ENCODE measurements at regions not wholly inside any gene's neighbourhood (a gene's known extent, or its start where the extent isn't known, plus 50 kb on each side); places are given as distances from the start of the nearest gene placed in this dataset.
A peak's percentile ranks its signal among the peaks of the same experiment; 100 is the strongest.
"Not testable (repeated sequence)": the region's sequence is repeated elsewhere in the genome, so short reads cannot be mapped to it uniquely, and the experiment has no call there.

- no peak overlapping the region for H3K27ac ChIP-seq
- peak; percentile 78 for TF ChIP-seq CTCF (IDR thresholded peaks at IDR 0.05)
- no peak for DNase-seq (ENCODE audit: low spot score)
- H3K4me3 ChIP-seq: no peak overlapping the region
Measured at GRCh38 chr9:33623658-33624586, 99.9 kb downstream of the ANKRD18B start.

- not testable (repeated sequence) for H3K27ac ChIP-seq; DNase-seq (ENCODE audit: low spot score)
Measured at GRCh38 chr9:33628318-33628717, 104.3 kb downstream of the ANKRD18B start.

GRCh38 chr9:33628865-33629410 is 104.9 kb downstream of the ANKRD18B start:
- Histone ChIP-seq H3K27ac (no peak overlapping the region), H3K4me3 (no peak overlapping the region)
- no peak for TF ChIP-seq CTCF (IDR thresholded peaks at IDR 0.05)
- DNase-seq (ENCODE audit: low spot score): no peak

More at GRCh38 chr9:33628318-33628717, 104.3 kb downstream of the ANKRD18B start:
- H3K4me3 ChIP-seq: not testable (repeated sequence)

- Histone ChIP-seq H3K27ac (no peak overlapping the region), H3K4me3 (no peak overlapping the region)
- no peak for TF ChIP-seq CTCF (IDR thresholded peaks at IDR 0.05)
- DNase-seq (ENCODE audit: low spot score): no peak
Measured at GRCh38 chr9:33633636-33634035, 109.6 kb downstream of the ANKRD18B start.

GRCh38 chr9:33637881-33638280 is 113.8 kb downstream of the ANKRD18B start:
- H3K27ac ChIP-seq: no peak overlapping the region
- TF ChIP-seq CTCF (IDR thresholded peaks at IDR 0.05): no peak
- DNase-seq (ENCODE audit: low spot score): no peak
- H3K4me3 ChIP-seq: no peak overlapping the region

GRCh38 chr9:33638391-33638915 is 114.4 kb downstream of the ANKRD18B start:
- Histone ChIP-seq H3K27ac (no peak overlapping the region), H3K4me3 (no peak overlapping the region)
- no peak for DNase-seq (ENCODE audit: low spot score)
- TF ChIP-seq CTCF (IDR thresholded peaks at IDR 0.05): no peak

GRCh38 chr9:33645706-33646105 is 121.7 kb downstream of the ANKRD18B start:
- no peak overlapping the region for H3K4me3 ChIP-seq
- no peak overlapping the region for H3K27ac ChIP-seq
- DNase-seq (ENCODE audit: low spot score): no peak
- no peak for TF ChIP-seq CTCF (IDR thresholded peaks at IDR 0.05)

Measured in coronary artery (tissue), 2 donors.